ENCODE measurements at regions not wholly inside any gene's neighbourhood (a gene's known extent, or its start where the extent isn't known, plus 50 kb on each side); places are given as distances from the start of the nearest gene placed in this dataset.

DNA sequence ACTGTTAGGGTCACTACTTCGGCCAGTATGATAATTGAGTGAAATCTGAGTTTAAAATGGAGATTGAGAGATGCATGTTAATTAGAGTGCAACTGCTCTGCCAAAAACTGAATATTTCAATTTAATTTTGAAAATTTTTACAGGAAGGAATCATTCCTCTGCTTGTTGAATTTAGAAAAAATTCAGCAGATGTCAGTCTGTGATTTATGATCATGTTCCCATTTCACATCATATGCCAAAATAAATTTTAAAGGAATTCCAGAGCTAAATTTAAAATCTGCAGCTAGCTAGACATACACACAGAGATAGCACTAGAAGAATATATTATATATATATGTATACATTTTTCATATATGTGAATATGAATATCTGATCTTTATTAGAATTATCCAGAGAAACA, 797.6 kb upstream of the TMEM132C start:
- no peak for TF ChIP-seq EGR1 (IDR thresholded peaks at IDR 0.05; ENCODE audit: borderline replicate concordance, low read depth, low read length)
- TF ChIP-seq, protein P1, sequence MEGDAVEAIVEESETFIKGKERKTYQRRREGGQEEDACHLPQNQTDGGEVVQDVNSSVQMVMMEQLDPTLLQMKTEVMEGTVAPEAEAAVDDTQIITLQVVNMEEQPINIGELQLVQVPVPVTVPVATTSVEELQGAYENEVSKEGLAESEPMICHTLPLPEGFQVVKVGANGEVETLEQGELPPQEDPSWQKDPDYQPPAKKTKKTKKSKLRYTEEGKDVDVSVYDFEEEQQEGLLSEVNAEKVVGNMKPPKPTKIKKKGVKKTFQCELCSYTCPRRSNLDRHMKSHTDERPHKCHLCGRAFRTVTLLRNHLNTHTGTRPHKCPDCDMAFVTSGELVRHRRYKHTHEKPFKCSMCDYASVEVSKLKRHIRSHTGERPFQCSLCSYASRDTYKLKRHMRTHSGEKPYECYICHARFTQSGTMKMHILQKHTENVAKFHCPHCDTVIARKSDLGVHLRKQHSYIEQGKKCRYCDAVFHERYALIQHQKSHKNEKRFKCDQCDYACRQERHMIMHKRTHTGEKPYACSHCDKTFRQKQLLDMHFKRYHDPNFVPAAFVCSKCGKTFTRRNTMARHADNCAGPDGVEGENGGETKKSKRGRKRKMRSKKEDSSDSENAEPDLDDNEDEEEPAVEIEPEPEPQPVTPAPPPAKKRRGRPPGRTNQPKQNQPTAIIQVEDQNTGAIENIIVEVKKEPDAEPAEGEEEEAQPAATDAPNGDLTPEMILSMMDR (IDR thresholded peaks at IDR 0.05; ENCODE audit: control extremely low read depth in 1 of 3, insufficient read depth in 1 of 3, low read depth in 1 of 3, low read length in 3 of 3): no peak
- TF ChIP-seq JUND (IDR thresholded peaks at IDR 0.05; ENCODE audit: low read length): no peak
- no peak for TF ChIP-seq EP300 (IDR thresholded peaks at IDR 0.05; ENCODE audit: borderline replicate concordance in 1 of 2, low read depth in 2 of 2, low read length in 2 of 2)
